H1 (cell line): ENCODE measurements at regions not wholly inside any gene's neighbourhood (a gene's known extent, or its start where the extent isn't known, plus 50 kb on each side); places are given as distances from the start of the nearest gene placed in this dataset.
"Not testable (repeated sequence)": the region's sequence is repeated elsewhere in the genome, so short reads cannot be mapped to it uniquely, and the experiment has no call there.

Source experiments
- CHD1 ChIP-seq: IDR thresholded peaks from 2 replicates; pipeline ENCODE4 v1.6.1; 2012; ENCODE audit warnings: low read depth, low read length, improper control_type of control experiment
- CTCF ChIP-seq, 3 experiments: IDR thresholded peaks; 1 replicate in 2 of 3; 2 replicates in 1 of 3; pipeline versions ENCODE4 v1.5.1 to v1.6.1; 2011; ENCODE audit warnings: low read length in 3 of 3, mild to moderate bottlenecking in 3 of 3, inconsistent platforms in 2 of 3, low read depth in 1 of 3, moderate library complexity in 1 of 3; ENCODE audit not compliant: insufficient read depth in 1 of 3; ENCODE audit errors: control extremely low read depth in 1 of 3
- JUN ChIP-seq: IDR thresholded peaks from 2 replicates; pipeline ENCODE4 v1.6.1; 2011; ENCODE audit warnings: low read depth, mild to moderate bottlenecking, improper control_type of control experiment, low read length
- MAFK ChIP-seq: IDR thresholded peaks from 2 replicates; pipeline ENCODE4 v1.6.1; 2012; ENCODE audit warnings: low read depth, mild to moderate bottlenecking, improper control_type of control experiment, low read length
- MAX ChIP-seq: IDR thresholded peaks from 2 replicates; pipeline ENCODE4 v1.6.1; 2012; ENCODE audit warnings: inconsistent platforms
- PHF8 ChIP-seq: fragments of 200-600 bp; sonication (generic); conservative IDR thresholded peaks from 2 replicates; pipeline ENCODE4 v1.7.1; 2012; ENCODE audit warnings: low read depth, mild to moderate bottlenecking, inconsistent platforms, low read length, moderate library complexity
- POLR2AphosphoS5 ChIP-seq: IDR thresholded peaks from 2 replicates; pipeline ENCODE4 v1.6.1; 2011; ENCODE audit warnings: low read depth, low read length
- RFX5 ChIP-seq: IDR thresholded peaks from 2 replicates; pipeline ENCODE4 v1.6.1; 2011; ENCODE audit warnings: low read depth, low read length, improper control_type of control experiment, borderline replicate concordance

DNA sequence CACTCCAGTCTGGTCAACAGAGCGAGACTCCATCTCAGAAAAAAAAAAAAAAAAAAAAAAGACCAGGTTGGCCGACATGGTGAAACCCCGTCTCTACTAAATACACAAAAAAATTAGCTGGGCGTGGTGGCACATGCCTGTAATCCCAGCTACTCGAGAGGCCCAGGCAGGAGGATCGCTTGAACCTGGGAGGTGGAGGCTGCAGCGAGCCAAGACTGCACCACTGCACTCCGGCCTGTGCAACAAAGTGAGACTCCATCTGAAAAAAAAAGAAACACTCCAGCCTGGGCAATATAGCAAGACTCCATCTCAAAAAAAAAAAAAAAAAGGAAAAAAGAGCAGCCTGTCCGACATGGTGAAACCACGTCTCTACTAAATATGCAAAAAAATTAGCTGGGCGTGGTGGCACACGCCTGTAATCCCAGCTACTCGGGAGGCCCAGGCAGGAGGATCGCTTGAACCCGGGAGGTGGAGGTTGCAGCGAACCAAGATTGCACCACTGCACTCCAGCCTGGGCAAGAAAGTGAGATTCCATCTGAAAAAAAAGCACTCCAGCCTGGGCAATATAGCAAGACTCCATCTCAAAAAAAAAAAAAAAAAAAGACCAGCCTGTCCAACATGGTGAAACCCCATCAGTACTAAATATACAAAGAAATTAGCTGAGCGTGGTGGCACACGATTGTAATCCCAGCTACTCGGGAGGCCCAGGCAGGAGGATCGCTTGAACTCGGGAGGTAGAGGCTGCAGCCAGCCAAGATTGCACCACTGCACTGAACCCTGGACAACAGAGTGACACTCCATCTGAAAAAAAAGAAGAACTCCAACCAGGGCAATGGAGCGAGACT is 343.3 kb upstream of the PLGLB2 start:
- TF ChIP-seq POLR2AphosphoS5; MAX; CTCF (IDR thresholded peaks at IDR 0.05; ENCODE audit: control extremely low read depth in 1 of 3, insufficient read depth in 1 of 3, low read depth in 1 of 3, low read length in 3 of 3); RFX5; PHF8; JUN; MAFK; CHD1: not testable (repeated sequence)
